HEK293 (cell line): ENCODE measurements at regions not wholly inside any gene's neighbourhood (a gene's known extent, or its start where the extent isn't known, plus 50 kb on each side); places are given as distances from the start of the nearest gene placed in this dataset.

Experiments used
- CTCF ChIA-PET: fragments of 350-600 bp; formaldehyde crosslinking; extraction: SDS; loops from one replicate; lab custom pipeline; 2021; ENCODE audit warnings: antibody characterized with exemption; lab: Yijun Ruan, JAX
- POLR2A ChIA-PET: fragments of 300-600 bp; formaldehyde crosslinking; extraction: SDS; loops from one replicate; lab custom pipeline; 2020; ENCODE audit warnings: antibody characterized with exemption, inconsistent platforms; lab: Yijun Ruan, JAX
- H3K27ac ChIP-seq: fragments of 200-500 bp; sonication (Bioruptor generic); 2 replicates; pipeline ENCODE4 v1.5.1; 2014; ENCODE audit warnings: low read depth, low read length, control low read depth, inconsistent platforms; ENCODE audit errors: extremely low read depth
- H3K36me3 ChIP-seq, 2 experiments: fragments of 200-500 bp in 1 of 2; sonication (Bioruptor generic) in 1 of 2; 1 replicate in 1 of 2; 2 replicates in 1 of 2; pipeline ENCODE4 v1.5.1; 2014 to 2017; ENCODE audit warnings: inconsistent platforms in 2 of 2, low read length in 2 of 2; ENCODE audit not compliant: control insufficient read depth in 2 of 2, insufficient read depth in 1 of 2
- H3K4me1 ChIP-seq: fragments of 200-500 bp; sonication (Bioruptor generic); 2 replicates; pipeline ENCODE4 v1.5.1; 2014; ENCODE audit warnings: mild to moderate bottlenecking, low read length, inconsistent platforms; ENCODE audit not compliant: control insufficient read depth, insufficient read depth
- H3K4me3 ChIP-seq: 2 replicates; pipeline ENCODE4 v1.5.1; 2011; ENCODE audit warnings: low read depth, mild to moderate bottlenecking, control low read depth, low read length, moderate library complexity
- H3K9me3 ChIP-seq: fragments of 200-500 bp; sonication (Bioruptor generic); 2 replicates; pipeline ENCODE4 v1.5.1; 2014; ENCODE audit warnings: low read depth, low read length, inconsistent platforms; ENCODE audit not compliant: control insufficient read depth, insufficient read depth
- FEZF1 ChIP-seq: fragments of 450-650 bp; formaldehyde crosslinking; IDR thresholded peaks from 2 replicates; pipeline ENCODE4 v1.5.1; 2016; ENCODE audit warnings: missing biosample characterization, missing genetic modification characterization
- GFI1B ChIP-seq: fragments of 450-650 bp; formaldehyde crosslinking; IDR thresholded peaks from 2 replicates; pipeline ENCODE4 v1.5.1; 2016; ENCODE audit warnings: missing biosample characterization, missing genetic modification characterization
- HOXA7 ChIP-seq: sonication (generic); formaldehyde crosslinking; IDR thresholded peaks from 2 replicates; pipeline ENCODE4 v1.8.1; 2022; ENCODE audit warnings: missing genetic modification reagents, borderline replicate concordance
- IKZF3 ChIP-seq: fragments of 450-650 bp; IDR thresholded peaks from 2 replicates; pipeline ENCODE4 v1.5.0; 2018; ENCODE audit warnings: missing biosample characterization, mild to moderate bottlenecking, missing genetic modification characterization, moderate library complexity
- KLF10 ChIP-seq: fragments of 450-650 bp; IDR thresholded peaks from 2 replicates; pipeline ENCODE4 v1.5.1; 2018; ENCODE audit warnings: missing biosample characterization, mild to moderate bottlenecking, missing genetic modification characterization
- ZBTB20 ChIP-seq: fragments of 450-650 bp; formaldehyde crosslinking; IDR thresholded peaks from 2 replicates; pipeline ENCODE4 v1.5.1; 2016; ENCODE audit warnings: missing biosample characterization, missing genetic modification characterization
- ZEB2 ChIP-seq: fragments of 450-650 bp; formaldehyde crosslinking; IDR thresholded peaks from 2 replicates; pipeline ENCODE4 v1.5.1; 2016; ENCODE audit warnings: missing biosample characterization, missing genetic modification characterization
- ZNF155 ChIP-seq: fragments of 450-650 bp; formaldehyde crosslinking; IDR thresholded peaks from 2 replicates; pipeline ENCODE4 v1.5.1; 2016; ENCODE audit warnings: missing biosample characterization, missing genetic modification characterization
- ZNF2 ChIP-seq: fragments of 450-650 bp; formaldehyde crosslinking; IDR thresholded peaks from 2 replicates; pipeline ENCODE4 v1.5.1; 2016; ENCODE audit warnings: missing biosample characterization, missing genetic modification characterization
- ZNF23 ChIP-seq: fragments of 450-650 bp; formaldehyde crosslinking; IDR thresholded peaks from 2 replicates; pipeline ENCODE4 v1.5.1; 2016; ENCODE audit warnings: missing biosample characterization, missing genetic modification characterization, borderline replicate concordance
- ZNF239 ChIP-seq: fragments of 450-650 bp; formaldehyde crosslinking; IDR thresholded peaks from 2 replicates; pipeline ENCODE4 v1.5.1; 2016; ENCODE audit warnings: missing biosample characterization, missing genetic modification characterization
- ZNF274 ChIP-seq, 2 experiments: fragments of 200-500 bp in 1 of 2; fragments of 450-650 bp in 1 of 2; sonication (Bioruptor generic) in 1 of 2; formaldehyde crosslinking in 1 of 2; IDR thresholded peaks; 2 replicates each; pipeline versions ENCODE4 v1.5.1 to v1.6.1; 2014 to 2016; ENCODE audit warnings: borderline replicate concordance in 1 of 2, inconsistent platforms in 1 of 2, low read length in 1 of 2, missing biosample characterization in 1 of 2, missing genetic modification characterization in 1 of 2
- ZNF311 ChIP-seq: fragments of 450-650 bp; formaldehyde crosslinking; IDR thresholded peaks from 2 replicates; pipeline ENCODE4 v1.5.1; 2017; ENCODE audit warnings: missing biosample characterization, missing genetic modification characterization, borderline replicate concordance
- ZNF366 ChIP-seq: fragments of 450-650 bp; formaldehyde crosslinking; conservative IDR thresholded peaks from 2 replicates; pipeline ENCODE4 v1.5.1; 2016; ENCODE audit warnings: missing biosample characterization, missing genetic modification characterization
- ZNF510 ChIP-seq: fragments of 450-650 bp; formaldehyde crosslinking; IDR thresholded peaks from 2 replicates; pipeline ENCODE4 v1.5.1; 2018; ENCODE audit warnings: mild to moderate bottlenecking, missing genetic modification characterization, missing biosample characterization; ENCODE audit not compliant: insufficient replicate concordance
- ZNF529 ChIP-seq: fragments of 450-650 bp; formaldehyde crosslinking; IDR thresholded peaks from 2 replicates; pipeline ENCODE4 v1.5.1; 2017; ENCODE audit warnings: missing genetic modification characterization, missing biosample characterization; ENCODE audit not compliant: insufficient replicate concordance
- ZNF530 ChIP-seq: fragments of 450-650 bp; formaldehyde crosslinking; IDR thresholded peaks from 2 replicates; pipeline ENCODE4 v1.5.1; 2016; ENCODE audit warnings: low read depth, missing biosample characterization, missing genetic modification characterization
- ZNF548 ChIP-seq: fragments of 450-650 bp; formaldehyde crosslinking; IDR thresholded peaks from 2 replicates; pipeline ENCODE4 v1.5.1; 2016; ENCODE audit warnings: missing biosample characterization, missing genetic modification characterization
- ZNF549 ChIP-seq: fragments of 450-650 bp; IDR thresholded peaks from 2 replicates; pipeline ENCODE4 v1.5.1; 2018; ENCODE audit warnings: missing biosample characterization, missing genetic modification characterization, mild to moderate bottlenecking, inconsistent platforms, moderate library complexity
- ZNF561 ChIP-seq: fragments of 450-650 bp; IDR thresholded peaks from 2 replicates; pipeline ENCODE4 v1.5.1; 2018; ENCODE audit warnings: missing biosample characterization, missing genetic modification characterization, borderline replicate concordance
- ZNF623 ChIP-seq: fragments of 450-650 bp; formaldehyde crosslinking; IDR thresholded peaks from 2 replicates; pipeline ENCODE4 v1.5.1; 2016; ENCODE audit warnings: missing biosample characterization, missing genetic modification characterization
- ZNF626 ChIP-seq: fragments of 450-650 bp; sonication (Bioruptor Pico); formaldehyde crosslinking; IDR thresholded peaks from 2 replicates; pipeline ENCODE4 v1.5.1; 2018; ENCODE audit warnings: missing biosample characterization, missing genetic modification characterization, inconsistent platforms
- ZNF837 ChIP-seq: fragments of 450-650 bp; formaldehyde crosslinking; IDR thresholded peaks from 2 replicates; pipeline ENCODE4 v1.5.1; 2016; ENCODE audit warnings: missing biosample characterization, missing genetic modification characterization
- TF ChIP-seq, protein P1 (sequence below): fragments of 450-650 bp; IDR thresholded peaks from 2 replicates; pipeline ENCODE4 v1.5.1; 2018; ENCODE audit warnings: missing biosample characterization, mild to moderate bottlenecking, missing genetic modification characterization
- TF ChIP-seq, protein P2 (sequence below): fragments of 450-650 bp; formaldehyde crosslinking; IDR thresholded peaks from 2 replicates; pipeline ENCODE4 v1.5.1; 2016; ENCODE audit warnings: missing biosample characterization, missing genetic modification characterization, borderline replicate concordance
- TF ChIP-seq, protein P3 (sequence below): fragments of 450-650 bp; IDR thresholded peaks from 2 replicates; pipeline ENCODE4 v1.5.1; 2018; ENCODE audit warnings: missing biosample characterization, missing genetic modification characterization

DNA sequence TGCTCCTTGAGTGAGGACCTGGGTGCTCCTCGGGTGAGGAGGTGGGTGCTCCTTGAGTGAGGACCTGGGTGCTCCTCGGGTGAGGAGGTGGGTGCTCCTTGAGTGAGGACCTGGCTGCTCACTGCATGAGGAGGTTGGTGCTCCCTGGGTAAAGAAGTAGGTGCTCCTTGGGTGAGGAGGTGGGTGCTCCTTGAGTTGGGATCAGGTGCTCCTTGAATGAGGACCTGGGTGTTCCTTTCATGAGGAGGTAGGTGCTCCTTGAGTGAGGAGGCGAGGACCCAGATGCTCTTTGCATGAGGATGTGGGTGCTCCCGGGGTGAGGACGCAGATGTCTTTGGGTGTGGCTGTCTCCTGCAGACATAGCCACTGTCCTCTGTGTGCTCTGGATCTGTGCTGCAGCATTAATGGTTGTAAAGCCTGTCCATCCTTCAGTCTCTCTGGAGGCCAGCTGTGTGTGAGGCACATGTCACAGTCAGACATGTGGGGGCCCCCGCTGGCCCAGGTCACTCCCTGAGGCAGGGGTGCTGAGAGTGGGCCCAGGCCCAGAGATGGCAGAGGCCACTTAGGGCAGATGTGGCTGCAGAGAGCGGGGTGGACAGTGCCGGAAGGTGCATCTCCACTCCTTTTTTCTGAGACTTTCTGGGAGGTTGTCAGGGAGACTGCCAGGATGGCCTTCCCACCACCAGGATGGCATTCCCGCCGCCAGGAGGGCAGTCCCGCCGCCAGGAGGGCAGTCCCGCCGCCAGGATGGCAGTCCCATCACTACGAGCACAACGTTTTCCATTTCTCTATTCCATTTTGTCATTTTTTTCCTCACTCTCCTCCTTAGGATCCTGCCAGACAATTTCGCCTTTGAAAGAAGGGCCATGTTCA is 101.8 kb downstream of the HMX1 start:
- ChIA-PET CTCF (no interaction called here), POLR2A (no interaction called here)

DNA sequence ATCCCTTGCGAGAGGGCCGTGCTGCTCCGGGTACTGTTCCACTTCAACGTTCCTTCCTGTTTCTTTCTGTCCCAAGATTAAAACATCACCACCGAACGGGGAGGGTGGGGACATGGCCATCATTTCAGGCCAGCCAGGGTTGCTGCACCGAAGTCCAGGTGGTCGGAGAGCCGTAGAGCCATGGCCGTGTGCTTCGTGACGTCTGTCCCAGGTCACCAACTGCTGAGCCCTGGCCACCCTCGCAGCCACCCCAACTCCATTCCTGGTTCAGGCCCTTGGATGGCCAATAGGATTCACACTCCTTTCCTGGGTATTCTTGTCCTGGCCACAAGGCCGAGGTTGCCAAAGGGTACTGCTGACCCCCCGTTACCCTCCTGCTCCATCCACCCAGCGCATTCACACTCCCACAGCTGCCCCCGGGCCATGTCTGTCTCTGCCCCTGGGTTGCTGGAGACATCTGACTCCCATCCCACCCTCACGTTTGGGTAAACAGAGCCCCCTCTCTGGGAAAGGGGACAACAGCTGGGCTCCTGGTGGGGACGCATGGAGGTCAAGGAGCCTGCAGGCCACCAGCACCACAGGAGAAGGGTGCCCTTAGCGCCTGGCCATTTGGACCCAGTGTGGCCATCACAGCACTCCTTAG is 103.2 kb downstream of the HMX1 start:
- no peaks in the 10 kb centered on the region for H3K4me1 ChIP-seq
- H3K36me3 ChIP-seq, result no peaks in the 10 kb centered on the region
- ChIA-PET CTCF (no interaction called here), POLR2A (no interaction called here)
- no peaks in the 10 kb centered on the region for H3K9me3 ChIP-seq
- no peak for TF ChIP-seq IKZF3 (tag by site-specific recombination)
- TF ChIP-seq ZNF274 (IDR thresholded peaks at IDR 0.05; ENCODE audit: low read length), result no peak
- no peak for TF ChIP-seq ZNF274 (tag by site-specific recombination; IDR thresholded peaks at IDR 0.05; ENCODE audit: borderline replicate concordance)
- TF ChIP-seq ZNF548 (tag by site-specific recombination), result no peak
- TF ChIP-seq, protein P1, sequence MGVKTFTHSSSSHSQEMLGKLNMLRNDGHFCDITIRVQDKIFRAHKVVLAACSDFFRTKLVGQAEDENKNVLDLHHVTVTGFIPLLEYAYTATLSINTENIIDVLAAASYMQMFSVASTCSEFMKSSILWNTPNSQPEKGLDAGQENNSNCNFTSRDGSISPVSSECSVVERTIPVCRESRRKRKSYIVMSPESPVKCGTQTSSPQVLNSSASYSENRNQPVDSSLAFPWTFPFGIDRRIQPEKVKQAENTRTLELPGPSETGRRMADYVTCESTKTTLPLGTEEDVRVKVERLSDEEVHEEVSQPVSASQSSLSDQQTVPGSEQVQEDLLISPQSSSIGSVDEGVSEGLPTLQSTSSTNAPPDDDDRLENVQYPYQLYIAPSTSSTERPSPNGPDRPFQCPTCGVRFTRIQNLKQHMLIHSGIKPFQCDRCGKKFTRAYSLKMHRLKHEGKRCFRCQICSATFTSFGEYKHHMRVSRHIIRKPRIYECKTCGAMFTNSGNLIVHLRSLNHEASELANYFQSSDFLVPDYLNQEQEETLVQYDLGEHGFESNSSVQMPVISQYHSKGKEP (tag by site-specific recombination), result no peak
- TF ChIP-seq KLF10 (tag by site-specific recombination), result no peak
- no peak for TF ChIP-seq GFI1B (tag by site-specific recombination)
- no peak for TF ChIP-seq ZNF530 (tag by site-specific recombination)
- TF ChIP-seq ZNF837 (tag by site-specific recombination), result no peak
- no peak for TF ChIP-seq ZNF549 (tag by site-specific recombination)
- TF ChIP-seq ZNF561 (tag by site-specific recombination), result no peak
- no peak for TF ChIP-seq ZNF366 (tag by site-specific recombination)
- TF ChIP-seq ZNF2 (tag by site-specific recombination), result no peak
- TF ChIP-seq ZNF623 (tag by site-specific recombination), result no peak
- no peak for TF ChIP-seq ZNF626 (tag by site-specific recombination)
- no peak for TF ChIP-seq FEZF1 (tag by site-specific recombination)
- TF ChIP-seq, protein P2, sequence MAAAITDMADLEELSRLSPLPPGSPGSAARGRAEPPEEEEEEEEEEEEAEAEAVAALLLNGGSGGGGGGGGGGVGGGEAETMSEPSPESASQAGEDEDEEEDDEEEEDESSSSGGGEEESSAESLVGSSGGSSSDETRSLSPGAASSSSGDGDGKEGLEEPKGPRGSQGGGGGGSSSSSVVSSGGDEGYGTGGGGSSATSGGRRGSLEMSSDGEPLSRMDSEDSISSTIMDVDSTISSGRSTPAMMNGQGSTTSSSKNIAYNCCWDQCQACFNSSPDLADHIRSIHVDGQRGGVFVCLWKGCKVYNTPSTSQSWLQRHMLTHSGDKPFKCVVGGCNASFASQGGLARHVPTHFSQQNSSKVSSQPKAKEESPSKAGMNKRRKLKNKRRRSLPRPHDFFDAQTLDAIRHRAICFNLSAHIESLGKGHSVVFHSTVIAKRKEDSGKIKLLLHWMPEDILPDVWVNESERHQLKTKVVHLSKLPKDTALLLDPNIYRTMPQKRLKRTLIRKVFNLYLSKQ (tag by site-specific recombination), result no peak
- TF ChIP-seq ZEB2 (tag by site-specific recombination), result no peak
- TF ChIP-seq ZNF155 (tag by site-specific recombination), result no peak
- TF ChIP-seq ZNF239 (tag by site-specific recombination), result no peak
- H3K4me3 ChIP-seq, result no peak overlapping the region
- H3K27ac ChIP-seq, result no peak overlapping the region

More for the DNA sequence above, 101.8 kb downstream of the HMX1 start:
- H3K27ac ChIP-seq, result no peak overlapping the region
- TF ChIP-seq ZBTB20 (tag by site-specific recombination) (no peak), ZNF510 (no peak), GFI1B (tag by site-specific recombination) (no peak), HOXA7 (CRISPR knock-in tag) (no peak), ZNF311 (tag by site-specific recombination) (no peak), ZNF23 (tag by site-specific recombination) (no peak), ZNF529 (tag by site-specific recombination) (no peak)
- TF ChIP-seq, protein P3, sequence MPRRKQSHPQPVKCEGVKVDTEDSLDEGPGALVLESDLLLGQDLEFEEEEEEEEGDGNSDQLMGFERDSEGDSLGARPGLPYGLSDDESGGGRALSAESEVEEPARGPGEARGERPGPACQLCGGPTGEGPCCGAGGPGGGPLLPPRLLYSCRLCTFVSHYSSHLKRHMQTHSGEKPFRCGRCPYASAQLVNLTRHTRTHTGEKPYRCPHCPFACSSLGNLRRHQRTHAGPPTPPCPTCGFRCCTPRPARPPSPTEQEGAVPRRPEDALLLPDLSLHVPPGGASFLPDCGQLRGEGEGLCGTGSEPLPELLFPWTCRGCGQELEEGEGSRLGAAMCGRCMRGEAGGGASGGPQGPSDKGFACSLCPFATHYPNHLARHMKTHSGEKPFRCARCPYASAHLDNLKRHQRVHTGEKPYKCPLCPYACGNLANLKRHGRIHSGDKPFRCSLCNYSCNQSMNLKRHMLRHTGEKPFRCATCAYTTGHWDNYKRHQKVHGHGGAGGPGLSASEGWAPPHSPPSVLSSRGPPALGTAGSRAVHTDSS (tag by site-specific recombination), result no peak
- H3K9me3 ChIP-seq, result no peaks in the 10 kb centered on the region
- no peaks in the 10 kb centered on the region for H3K4me1 ChIP-seq
- no peaks in the 10 kb centered on the region for H3K36me3 ChIP-seq
- no peak overlapping the region for H3K4me3 ChIP-seq
